HG02798 (cell line): ENCODE measurements at regions not wholly inside any gene's neighbourhood (a gene's known extent, or its start where the extent isn't known, plus 50 kb on each side); places are given as distances from the start of the nearest gene placed in this dataset.
"Not testable (repeated sequence)": the region's sequence is repeated elsewhere in the genome, so short reads cannot be mapped to it uniquely, and the experiment has no call there.

Source experiments
- ATAC-seq: cut with Tn5 transposase; IDR thresholded peaks from one replicate; pipeline ENCODE4 v1.9.1; 2021; ENCODE audit warnings: mild to moderate bottlenecking; ENCODE audit not compliant: unreplicated experiment, poor library complexity

DNA sequence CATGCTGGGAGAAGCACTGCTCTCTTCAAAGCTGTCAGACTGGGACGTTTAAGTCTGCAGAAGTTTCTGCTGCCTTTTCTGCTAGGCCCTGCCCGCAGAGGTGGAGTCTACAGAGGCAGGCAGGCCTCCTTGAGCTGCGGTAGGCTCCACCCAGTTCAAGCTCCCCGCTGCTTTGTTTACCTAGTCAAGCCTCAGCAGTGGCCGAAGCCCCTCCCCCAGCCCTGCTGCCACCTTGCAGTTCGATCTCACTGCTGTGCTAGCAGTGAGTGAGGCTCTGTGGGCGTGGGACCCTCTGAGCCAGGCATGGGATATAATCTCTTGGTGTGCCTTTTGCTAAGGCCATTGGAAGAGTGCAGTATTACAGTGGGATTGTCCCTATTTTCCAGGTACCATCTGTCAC is 1540.5 kb downstream of the MAT2B start:
- not testable (repeated sequence) for ATAC-seq

DNA sequence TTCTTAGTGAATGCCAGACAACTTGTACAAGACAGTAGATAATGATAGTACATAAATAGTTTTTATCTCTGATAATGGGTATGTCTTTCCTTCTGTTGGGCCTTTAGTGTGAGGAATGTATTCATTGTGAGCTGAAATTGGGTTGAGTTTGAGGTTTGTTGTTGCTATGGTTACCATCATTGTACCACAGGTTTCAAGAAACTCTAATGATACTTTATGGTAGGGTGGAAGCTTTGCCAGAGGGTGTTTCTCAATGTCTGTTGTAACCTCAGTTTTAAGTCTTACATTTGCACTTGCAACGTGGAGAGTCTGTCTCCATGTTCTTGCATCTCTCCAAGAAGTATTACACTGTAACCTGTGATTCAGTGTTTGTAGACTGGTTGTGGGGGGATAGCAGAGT is 1550.1 kb downstream of the MAT2B start:
- ATAC-seq = no peak

DNA sequence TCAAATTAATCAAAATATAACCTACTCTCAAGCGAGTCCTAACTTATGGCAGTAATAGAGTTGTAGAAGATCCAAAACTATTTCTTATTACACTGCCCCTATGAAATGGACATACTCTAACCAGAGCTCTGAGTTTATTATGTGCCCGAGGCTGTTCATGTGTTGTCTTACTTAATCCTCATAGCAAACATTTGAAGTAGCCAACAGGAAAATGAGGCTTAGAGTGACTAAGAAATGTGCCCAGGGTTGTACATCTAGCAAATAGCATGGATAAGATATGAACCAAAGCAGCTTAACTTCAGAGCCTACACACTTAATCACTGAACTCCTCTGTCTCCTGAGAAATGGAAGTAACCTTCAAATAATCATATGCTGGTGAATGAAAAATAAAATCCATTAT is 1551.7 kb downstream of the MAT2B start:
- ATAC-seq = no peak

DNA sequence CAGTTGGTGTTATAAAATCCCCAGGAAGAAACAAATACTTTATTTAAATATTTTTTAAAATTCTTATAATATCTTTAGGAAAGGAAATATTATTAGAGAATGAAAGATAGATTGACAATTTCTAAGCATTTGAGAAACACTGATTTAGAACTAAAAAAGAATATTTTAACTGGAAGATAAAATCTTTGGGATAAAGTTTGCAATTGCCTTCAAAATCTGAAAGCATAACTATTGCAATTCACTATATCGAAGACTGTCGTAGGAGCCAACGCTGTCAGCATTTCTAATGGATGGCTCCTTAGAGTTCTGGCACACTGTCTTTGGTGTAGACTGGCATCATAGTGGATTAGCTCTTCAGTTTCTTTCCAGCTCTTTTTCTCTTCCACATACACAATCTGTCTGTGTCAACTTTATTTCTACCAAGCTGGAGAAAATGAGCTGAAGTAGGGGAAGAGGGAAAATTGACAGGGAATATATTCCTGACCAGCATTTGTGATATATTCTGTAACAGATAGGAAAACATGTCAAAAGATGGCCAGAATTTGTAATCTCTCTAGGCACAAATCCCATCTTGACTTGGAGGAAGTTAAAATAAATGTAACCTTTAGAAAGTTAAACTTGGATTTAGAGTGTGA is 1561.4 kb downstream of the MAT2B start:
- no peak for ATAC-seq

DNA sequence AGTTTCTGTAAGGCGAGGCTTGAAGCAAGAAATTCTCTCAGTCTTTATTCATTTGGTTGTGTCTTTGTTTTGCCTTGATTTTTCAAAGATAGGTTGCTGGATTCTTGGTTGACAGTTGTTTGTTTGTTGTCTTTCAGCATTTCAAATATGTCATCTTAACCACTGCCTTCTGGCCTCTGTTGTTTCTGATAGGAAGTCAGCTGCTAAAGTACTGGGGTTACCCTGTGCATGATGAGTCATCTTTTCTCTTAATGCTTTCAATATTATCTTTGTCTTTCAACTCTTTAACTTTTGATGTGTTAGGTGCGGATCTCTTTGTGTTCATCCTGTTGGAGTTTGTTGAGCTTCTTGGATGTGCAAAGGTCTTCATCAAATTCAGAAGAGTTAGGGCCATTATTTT is 1571.3 kb downstream of the MAT2B start:
- ATAC-seq = no peak

DNA sequence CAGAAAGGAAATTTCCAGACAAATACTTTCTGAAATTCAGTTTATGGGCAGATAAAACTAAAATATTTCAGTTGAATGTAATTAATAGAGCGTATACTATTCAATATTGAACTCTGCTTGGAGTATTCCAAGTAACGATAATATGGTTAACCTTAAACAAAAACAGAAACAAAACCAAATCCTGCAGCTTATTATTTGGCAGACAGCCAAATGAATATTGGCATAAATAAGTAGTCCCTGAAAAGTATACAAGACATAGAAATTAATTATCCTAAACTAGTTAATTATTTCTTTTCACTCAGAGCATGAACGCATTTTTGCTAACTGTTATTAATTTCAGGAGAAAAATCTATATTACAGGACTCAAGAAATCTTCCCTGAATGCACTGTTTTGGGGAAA is 1574.0 kb downstream of the MAT2B start:
- ATAC-seq = no peak

DNA sequence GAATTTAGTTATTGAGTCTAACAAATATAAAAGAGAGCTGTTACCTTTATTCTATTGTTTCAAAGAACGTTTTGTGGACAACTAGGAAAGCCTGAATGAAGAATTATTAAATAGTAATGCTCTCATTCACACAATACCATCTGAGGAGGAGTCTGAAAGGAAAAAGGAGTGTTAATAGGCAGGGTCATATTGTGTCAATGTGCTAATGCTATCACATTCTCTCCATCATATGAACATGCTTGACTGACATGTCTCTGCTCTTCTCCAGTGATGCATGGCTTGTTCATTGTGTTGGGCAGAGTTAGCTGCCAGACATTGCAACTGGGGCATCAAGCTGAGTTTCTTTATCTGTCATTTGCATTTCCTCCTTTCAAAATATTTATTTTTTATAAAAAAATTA is 1578.0 kb downstream of the MAT2B start:
- no peak for ATAC-seq

DNA sequence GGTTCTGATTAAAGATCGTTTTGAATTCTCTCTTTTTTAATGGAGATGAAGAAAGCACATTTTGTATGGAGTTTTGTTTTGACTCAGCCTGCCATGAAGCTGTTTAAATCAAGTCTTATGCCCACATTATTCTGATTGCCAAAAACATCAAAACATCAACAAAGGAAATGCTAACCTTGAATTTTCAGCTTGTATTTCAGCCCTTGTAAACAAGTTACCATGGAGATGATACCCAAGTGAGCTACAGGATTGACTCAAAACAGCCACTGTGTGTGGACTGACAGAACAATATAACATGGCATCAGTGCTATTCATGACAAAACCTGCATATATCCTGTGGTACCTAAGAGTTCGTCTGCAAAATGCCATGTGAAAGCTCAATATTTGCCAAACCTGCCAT is 1581.0 kb downstream of the MAT2B start:
- ATAC-seq = no peak

DNA sequence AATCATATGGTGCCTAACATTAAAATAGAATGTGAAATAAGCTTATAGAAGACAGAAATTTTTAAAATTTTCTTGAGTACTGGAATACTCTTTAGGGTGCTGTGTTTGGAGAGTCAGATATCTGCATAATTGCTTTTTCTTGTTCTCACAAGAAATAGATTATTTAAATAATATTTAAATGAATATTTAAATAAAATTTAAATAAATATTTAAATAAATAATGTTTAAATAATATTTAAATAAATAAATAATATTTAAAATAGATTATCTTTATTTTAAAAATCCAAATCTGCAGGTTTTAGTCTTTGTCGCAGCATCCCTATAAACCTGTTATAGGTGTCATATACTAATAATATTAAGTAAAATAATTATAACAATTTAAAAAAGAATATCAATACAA is 1589.4 kb downstream of the MAT2B start:
- ATAC-seq = no peak

DNA sequence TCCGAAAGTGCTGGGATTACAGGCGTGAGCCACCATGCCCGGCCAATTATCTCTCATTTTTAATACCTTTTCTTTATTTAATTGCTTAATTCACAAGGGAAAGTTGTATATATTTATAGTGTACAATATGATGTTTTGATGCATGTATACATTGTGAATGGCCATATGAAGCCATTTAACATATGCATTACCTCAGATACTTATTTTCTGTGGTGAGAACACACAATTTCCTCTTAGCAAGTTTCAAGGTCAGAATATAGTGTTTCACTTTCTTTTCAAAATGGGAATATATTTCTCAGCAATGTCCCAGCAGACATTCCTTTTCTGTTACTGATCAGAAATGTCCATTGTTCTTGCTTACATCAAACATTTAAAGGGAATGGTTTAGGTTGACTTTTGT is 1596.3 kb downstream of the MAT2B start:
- ATAC-seq = no peak

DNA sequence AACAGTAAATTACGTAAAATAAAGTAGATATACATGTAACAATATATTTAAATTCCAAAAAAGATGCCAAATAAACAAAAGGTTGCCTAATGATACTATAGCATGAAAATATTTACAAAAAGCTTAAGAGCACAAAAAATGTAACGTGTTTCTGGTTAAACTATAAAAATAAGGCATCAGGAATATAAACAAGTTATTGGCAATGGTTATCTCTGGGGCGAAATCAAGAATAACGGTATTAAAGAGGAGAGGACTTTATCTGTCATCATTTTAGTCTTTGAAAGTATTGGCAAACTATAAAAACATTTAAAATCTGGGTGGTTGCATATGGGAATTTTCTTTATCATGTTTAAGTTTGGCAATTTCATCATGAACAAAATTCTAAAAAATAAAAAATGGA is 1599.2 kb downstream of the MAT2B start:
- ATAC-seq = no peak

DNA sequence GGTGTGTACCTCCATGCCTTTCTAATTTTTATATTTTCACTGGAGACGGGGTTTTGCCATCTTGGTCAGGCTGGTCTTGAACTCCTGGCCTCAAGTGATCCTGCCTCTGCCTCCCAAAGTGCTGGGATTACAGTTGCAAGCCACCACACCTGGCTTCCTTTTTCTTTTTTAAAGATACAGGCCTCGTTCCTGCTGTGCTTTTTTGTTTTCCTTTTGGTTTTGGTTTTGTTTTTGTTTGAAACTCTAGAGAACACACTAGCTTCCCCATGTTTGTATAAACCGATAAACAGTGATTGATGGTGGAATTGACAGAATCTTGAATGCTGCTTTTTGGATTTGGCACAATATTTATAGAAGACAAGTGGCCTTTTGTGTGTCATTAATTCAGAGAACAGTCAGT is 1603.4 kb downstream of the MAT2B start:
- peak; percentile 54 for ATAC-seq

DNA sequence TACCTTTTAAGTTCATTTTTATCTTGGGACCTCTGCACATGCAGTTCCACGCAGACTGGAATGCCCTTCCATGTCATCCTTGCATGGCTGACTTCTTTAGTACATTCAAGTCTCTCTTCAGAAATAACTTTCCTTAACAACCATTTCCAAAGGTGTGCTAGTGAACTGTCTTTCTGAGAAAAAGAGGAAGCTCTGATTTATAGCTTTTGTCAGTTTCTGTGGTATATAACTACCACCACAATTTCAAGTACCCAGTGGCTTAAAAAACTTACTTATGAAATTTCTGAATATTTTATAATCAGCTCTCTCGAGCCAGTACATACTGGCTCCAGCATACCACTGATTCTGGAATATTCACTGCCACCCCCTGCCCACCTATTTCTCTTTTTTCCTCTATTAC is 1613.8 kb downstream of the MAT2B start:
- ATAC-seq = no peak

DNA sequence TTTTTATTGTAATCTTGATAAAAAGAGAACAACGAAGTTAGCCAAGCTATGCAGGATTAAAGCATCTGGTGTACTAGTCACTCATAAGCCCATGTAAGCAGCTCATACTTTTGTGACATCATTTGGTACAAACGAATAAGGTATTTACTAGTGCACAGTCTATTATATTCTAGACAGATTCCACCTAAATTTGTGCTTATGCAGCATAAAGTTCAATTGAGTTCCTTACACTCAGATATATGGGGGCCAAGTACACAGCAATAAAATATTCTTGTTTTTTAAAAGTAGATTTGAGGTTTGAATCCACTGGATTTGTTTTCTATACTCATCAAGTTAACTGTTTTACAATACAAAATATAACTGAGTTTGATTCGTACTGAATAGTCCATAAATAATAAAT is 1621.2 kb downstream of the MAT2B start:
- no peak for ATAC-seq

DNA sequence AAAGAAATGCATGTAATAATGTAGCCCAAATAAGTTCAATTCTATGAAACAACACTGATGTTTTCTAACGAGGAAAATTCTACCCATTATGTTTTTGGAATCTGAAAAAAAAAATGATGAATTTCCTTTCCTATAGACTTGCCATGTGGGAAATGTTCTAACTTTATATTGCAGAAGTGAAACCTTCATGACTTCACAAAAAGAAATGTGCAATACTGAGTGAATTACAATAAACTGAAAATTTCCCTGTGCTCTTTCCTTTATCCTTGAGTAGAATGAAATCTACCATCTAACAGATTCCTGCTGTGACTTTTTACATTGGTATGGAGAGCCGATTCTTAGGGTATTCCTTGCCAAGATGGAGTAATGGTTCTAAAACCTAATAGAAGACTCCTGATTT is 1622.5 kb downstream of the MAT2B start:
- ATAC-seq = no peak

DNA sequence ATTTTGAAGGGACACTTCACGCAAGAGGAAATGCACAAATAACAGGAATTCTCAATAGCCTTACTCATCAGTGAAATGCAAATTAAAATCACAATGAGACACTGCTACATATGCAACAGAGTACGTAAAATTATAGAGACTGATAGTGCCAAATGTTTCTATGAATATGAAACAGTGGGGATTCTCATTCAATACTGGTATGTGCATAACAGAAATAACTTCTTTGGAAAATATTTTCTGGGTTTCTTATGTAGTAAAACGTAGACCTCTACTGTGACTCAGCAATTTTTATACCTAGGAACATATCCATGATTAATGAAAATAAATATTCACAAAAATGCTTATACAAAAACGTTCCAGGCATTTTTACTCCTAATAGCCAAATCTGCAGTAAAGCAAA is 1625.2 kb downstream of the MAT2B start:
- no peak for ATAC-seq

DNA sequence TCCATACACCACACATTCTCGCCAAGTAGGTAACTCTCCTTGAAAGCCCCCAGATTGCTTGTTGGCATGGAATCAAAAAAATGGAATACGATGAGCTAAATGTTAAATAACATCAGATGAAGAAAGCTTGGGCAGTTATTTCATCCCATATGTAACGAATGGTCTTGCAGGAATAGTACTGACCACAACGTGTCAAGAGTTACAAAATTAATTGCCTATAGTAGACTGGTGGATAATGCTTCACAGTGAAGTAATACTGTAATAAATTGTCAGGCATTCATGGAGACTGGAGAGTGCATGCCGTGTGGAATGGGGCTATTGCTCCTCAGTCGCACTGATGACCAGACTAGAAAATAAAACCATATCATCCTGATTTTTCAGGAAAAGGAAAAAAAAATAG is 1628.7 kb downstream of the MAT2B start:
- ATAC-seq = no peak

DNA sequence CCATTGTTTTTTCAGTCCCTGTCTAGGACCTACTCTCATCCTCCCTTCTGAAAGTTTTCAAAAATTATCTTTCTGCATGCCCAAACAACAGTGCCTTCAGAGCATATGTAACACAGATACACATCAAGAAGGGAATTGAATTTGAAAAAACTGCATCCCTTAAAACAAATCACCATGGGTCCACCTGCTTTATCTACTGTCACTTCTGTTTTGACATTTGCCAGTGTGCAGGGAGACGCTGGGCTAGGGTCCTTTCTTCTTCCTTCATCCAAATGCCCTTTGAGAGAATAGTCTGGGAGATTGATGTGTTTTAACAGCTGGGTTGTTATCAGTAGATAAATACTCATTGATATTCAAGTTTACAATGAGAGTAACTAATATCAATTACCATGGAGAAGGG is 1630.1 kb downstream of the MAT2B start:
- no peak for ATAC-seq

DNA sequence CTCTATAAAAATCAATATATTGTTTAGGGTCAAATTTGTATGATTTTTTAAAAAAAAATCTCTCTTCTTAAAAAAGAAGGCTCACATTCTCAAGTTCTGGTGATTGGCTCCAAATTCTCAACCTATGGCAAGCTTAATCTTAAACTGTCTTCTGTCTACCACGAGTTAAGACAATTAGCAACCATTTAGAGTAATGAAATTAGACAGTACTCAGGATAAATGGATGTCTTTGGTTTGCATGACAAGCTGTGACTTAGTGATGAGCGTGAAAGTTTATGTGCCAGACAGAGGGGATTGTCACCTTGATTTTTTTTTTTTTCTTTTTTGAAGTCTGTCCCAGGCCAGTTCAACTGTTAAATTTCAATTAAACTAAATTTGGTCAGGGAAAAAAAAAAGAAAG is 1632.3 kb downstream of the MAT2B start:
- ATAC-seq = no peak

DNA sequence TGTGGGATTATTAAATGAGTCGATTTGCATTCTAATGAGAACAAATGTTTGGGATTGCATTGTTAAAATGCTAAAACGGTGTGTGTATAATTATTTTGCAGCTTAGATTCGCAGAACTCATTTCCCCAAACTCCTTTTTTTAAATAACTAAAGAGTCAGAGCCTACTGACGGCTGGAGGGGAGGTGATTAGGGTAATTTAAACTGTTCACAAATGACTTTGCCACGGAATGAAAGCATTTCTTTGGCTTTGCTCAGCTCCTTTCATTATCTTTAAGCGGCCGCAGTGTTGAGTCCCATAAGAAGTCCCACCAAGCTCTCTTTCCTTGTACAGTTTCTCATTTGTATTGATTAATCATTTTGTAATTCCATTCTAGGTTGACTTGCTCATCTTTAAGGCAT is 1632.8 kb downstream of the MAT2B start:
- ATAC-seq = no peak

DNA sequence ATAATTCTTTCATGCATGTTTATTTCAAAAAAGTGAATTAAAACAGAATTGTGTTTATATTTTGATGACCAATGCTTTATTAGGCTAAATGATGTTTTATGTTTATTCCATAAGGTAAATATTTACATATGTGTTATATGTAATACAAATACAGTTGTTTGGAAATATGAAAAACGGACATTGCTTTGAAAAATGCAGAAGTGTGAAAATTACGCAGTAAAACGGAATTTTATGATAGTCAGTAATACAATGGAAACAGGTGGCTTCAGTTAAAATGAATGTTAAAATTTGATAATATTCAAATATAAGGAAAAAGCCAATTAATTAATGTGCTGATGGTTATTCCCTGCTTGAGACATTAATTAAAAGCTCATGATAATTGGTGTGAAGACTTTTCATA is 1633.8 kb downstream of the MAT2B start:
- no peak for ATAC-seq

DNA sequence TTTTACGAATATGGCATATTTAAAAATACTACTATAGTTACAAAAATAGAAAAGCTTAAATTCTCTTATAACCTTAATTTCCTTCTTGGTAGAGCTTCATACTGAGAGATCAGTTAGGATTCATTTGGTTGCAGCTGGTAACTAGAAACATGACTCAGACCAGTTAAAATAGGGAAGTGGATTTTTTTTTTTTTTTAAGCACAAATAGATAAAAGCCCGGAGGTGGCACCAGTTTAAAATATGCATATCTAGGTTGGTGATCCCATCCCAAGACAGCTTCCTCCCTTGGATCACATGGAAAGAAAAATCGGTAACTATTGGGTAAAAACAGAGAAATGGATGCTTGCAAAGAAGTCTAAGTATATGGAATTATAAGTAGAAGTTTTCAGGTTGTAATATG is 1634.3 kb downstream of the MAT2B start:
- ATAC-seq = no peak

DNA sequence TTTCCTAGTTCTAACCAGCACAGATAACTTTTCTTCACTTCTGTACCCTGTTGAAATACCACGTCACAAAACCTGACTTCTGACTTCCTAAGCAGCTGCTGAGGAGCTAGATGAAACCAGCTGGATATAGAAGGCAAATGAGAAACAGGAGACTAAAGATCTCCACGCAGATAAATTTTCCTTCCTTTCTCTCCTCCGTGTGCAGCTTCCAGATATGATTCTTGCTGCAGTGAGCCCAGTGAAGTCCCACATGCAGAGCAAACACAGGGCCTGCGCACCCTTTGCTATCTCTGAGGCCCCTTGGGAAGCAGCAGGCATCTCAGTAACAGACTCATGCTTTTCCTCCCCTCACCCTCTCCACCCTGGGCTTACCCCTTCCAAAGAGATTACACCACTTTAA is 1638.3 kb downstream of the MAT2B start:
- no peak for ATAC-seq
